ENCODE measurements at regions not wholly inside any gene's neighbourhood (a gene's known extent, or its start where the extent isn't known, plus 50 kb on each side); places are given as distances from the start of the nearest gene placed in this dataset.

DNA sequence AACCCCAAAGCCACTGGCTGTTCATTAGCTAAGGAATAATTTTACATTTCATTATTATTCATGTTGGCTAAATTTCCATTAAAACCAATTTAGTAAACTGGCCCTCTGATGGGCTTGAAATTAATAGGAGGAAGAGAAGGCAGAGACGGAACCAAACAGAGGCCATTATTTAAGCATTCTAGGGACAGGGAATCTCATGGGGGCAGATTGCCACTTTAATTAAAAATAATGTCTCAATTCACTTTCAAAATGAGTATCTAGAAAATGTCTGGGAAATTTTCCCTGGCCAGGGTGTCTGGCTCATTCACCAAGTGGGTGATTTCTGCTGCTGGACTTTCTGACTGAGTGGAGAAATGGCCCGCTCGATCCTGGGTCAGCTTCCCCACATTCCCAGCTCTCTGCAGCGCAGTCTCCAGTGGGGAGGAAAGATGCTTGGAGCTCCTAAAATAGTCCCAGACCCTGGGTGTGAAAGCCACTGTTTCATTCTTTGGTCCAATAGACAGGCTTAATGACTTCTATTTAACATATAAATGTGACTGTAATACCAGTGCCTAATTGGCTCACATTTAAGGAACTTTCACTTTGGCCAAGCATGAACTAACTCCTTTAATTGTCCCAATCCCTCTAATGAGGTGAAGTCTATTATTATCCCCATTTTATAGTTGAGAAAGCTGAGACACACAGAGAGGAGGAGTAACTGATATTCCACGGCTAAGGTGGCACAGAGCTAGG is 64.3 kb downstream of the IRX6 start:
- Histone ChIP-seq H2BK5ac (ENCODE audit: low read depth, low read length) (no peak overlapping the region), H3K9ac (replicated peaks in 1 of 4; ENCODE audit: extremely low read depth in 1 of 4, low read depth in 3 of 4, low read length in 3 of 4) (no peak overlapping the region), H4K5ac (ENCODE audit: insufficient read length, low read depth, low read length) (no peak overlapping the region), H2BK15ac (ENCODE audit: low read length) (no peak overlapping the region), H3K4me1 (replicated peaks in 1 of 4; ENCODE audit: control insufficient read depth in 3 of 4, insufficient read depth in 4 of 4, low read length in 3 of 4) (peaks cover 0 to 9% (median 7%) of the 10 kb centered on the region in 4 experiments; a peak in 6 of 7 replicates), H4K8ac (ENCODE audit: extremely low read depth, insufficient read depth, low read length) (no peak overlapping the region), H2AK5ac (ENCODE audit: low read depth, low read length) (no peak overlapping the region), H3K36me3 (ENCODE audit: control insufficient read depth in 2 of 4, insufficient read depth in 4 of 4, low read length in 3 of 4) (no peaks in the 10 kb centered on the region), H2AFZ (ENCODE audit: low read length) (no peak overlapping the region), H2BK12ac (ENCODE audit: low read depth, low read length) (no peak overlapping the region), H3K79me1 (ENCODE audit: low read depth, low read length) (no peaks in the 10 kb centered on the region), H3K56ac (replicated peaks; ENCODE audit: insufficient read length, low read depth, low read length) (no peak overlapping the region), H3K23me2 (ENCODE audit: low read depth, low read length) (no peaks in the 10 kb centered on the region), H3K23ac (ENCODE audit: insufficient read length) (no peak overlapping the region), H3K4me3 (ENCODE audit: extremely low read depth in 1 of 4, insufficient read depth in 2 of 4, low read depth in 3 of 4, low read length in 4 of 4) (no peak overlapping the region), H3K27me3 (replicated peaks in 1 of 4; ENCODE audit: control insufficient read depth in 3 of 4, extremely low read depth in 1 of 4, insufficient read depth in 3 of 4, low read length in 3 of 4) (no peaks in the 10 kb centered on the region), H3K79me2 (ENCODE audit: control insufficient read depth in 1 of 2, insufficient read depth in 2 of 2, low read length in 2 of 2) (no peaks in the 10 kb centered on the region), H3K18ac (ENCODE audit: extremely low read depth, low read length) (no peak overlapping the region), H2BK20ac (ENCODE audit: low read length) (no peak overlapping the region; the same call in 1 of the 2 replicates), H4K20me1 (replicated peaks in 1 of 2; ENCODE audit: control insufficient read depth in 1 of 2, insufficient read depth in 2 of 2, low read length in 2 of 2) (no peaks in the 10 kb centered on the region), H4K91ac (replicated peaks; ENCODE audit: insufficient read length, low read length) (no peak overlapping the region), H3K4ac (replicated peaks; ENCODE audit: insufficient read length, low read depth, low read length) (no peak overlapping the region), H3K9me3 (ENCODE audit: insufficient read depth in 2 of 2, low read depth in 1 of 2, low read length in 1 of 2) (no peaks in the 10 kb centered on the region), H3K4me2 (ENCODE audit: insufficient read depth in 1 of 2, low read depth in 2 of 2, low read length in 2 of 2) (no peak overlapping the region; a peak in 1 of 4 replicates), H2BK120ac (replicated peaks; ENCODE audit: low read depth, low read length) (no peak overlapping the region), H3K14ac (ENCODE audit: insufficient read length) (no peak overlapping the region), H3K27ac (ENCODE audit: low read depth, low read length) (no peak overlapping the region)
- TF ChIP-seq RFX5 (IDR thresholded peaks at IDR 0.05; ENCODE audit: borderline replicate concordance, low read depth, low read length): no peak
- TF ChIP-seq POU5F1 (IDR thresholded peaks at IDR 0.05; ENCODE audit: low read depth, low read length): no peak
- TF ChIP-seq EZH2 (IDR thresholded peaks at IDR 0.05; ENCODE audit: low read depth, low read length, severe bottlenecking): no peak
- no peak for TF ChIP-seq HDAC2 (IDR thresholded peaks at IDR 0.05; ENCODE audit: borderline replicate concordance in 1 of 2, low read depth in 2 of 2, low read length in 2 of 2)
- no peak for TF ChIP-seq SIN3A (conservative IDR thresholded peaks at IDR 0.05 in 1 of 2, IDR thresholded peaks at IDR 0.05 in 1 of 2; ENCODE audit: low read depth in 1 of 2, low read length in 2 of 2)
- TF ChIP-seq SP2 (IDR thresholded peaks at IDR 0.05; ENCODE audit: low read length): no peak
- TF ChIP-seq GABPA (IDR thresholded peaks at IDR 0.05; ENCODE audit: borderline replicate concordance, insufficient read depth, low read length): no peak
- TF ChIP-seq GTF2F1 (IDR thresholded peaks at IDR 0.05; ENCODE audit: borderline replicate concordance, low read depth, low read length): no peak
- no peak for TF ChIP-seq BACH1 (IDR thresholded peaks at IDR 0.05; ENCODE audit: low read length)
- TF ChIP-seq RNF2 (IDR thresholded peaks at IDR 0.05; ENCODE audit: borderline replicate concordance, low read depth, low read length, missing control alignments, poor library complexity, severe bottlenecking): no peak
- TF ChIP-seq SAP30 (IDR thresholded peaks at IDR 0.05; ENCODE audit: insufficient read depth, insufficient replicate concordance, low read length): no peak
- no peak for DNase-seq (ENCODE audit: low read depth in 1 of 2, low spot score in 2 of 2)
- ChIA-PET CTCF (ENCODE audit: partially characterized antibody) (no interaction called here), POLR2A (ENCODE audit: partially characterized antibody) (no interaction called here)
- no peak for FAIRE-seq
- WGBS, 2 experiments (ENCODE audit: extremely low coverage in 1 of 2, insufficient coverage in 1 of 2, insufficient read length in 1 of 2, insufficient replicate concordance in 2 of 2, low coverage in 1 of 2, low lambda C conversion rate in 2 of 2, missing lambda C conversion rate in 1 of 2): 87% methylated on average over 5 of the region's 5 CpGs; no CpG with 5 or more reads in 1 of the 2 experiments

Data from H1 (cell line).